Left lung (tissue), 4 donors: ENCODE measurements at regions not wholly inside any gene's neighbourhood (a gene's known extent, or its start where the extent isn't known, plus 50 kb on each side); places are given as distances from the start of the nearest gene placed in this dataset.

Source experiments
- ATAC-seq: fragments of 200-7000 bp; cut with Tn5 transposase; one replicate; pipeline ENCODE4 v1.9.1; 2020; ENCODE audit warnings: moderate library complexity
- DNase-seq, 4 donors: peaks; one replicate each; pipeline ENCODE4 v3.0.0-alpha.2; 2013 to 2020
- H3K27ac ChIP-seq, 2 donors: fragments of 200-600 bp; sonication (generic) in 1 of 2; one replicate each; pipeline versions ENCODE4 v1.5.0 to v1.8.0; 2020 to 2021
- H3K27me3 ChIP-seq, 2 donors: fragments of 200-600 bp; sonication (generic) in 1 of 2; one replicate each; pipeline versions ENCODE4 v1.5.0 to v1.8.0; 2020 to 2021
- H3K36me3 ChIP-seq, 2 donors: fragments of 200-600 bp; sonication (generic) in 1 of 2; one replicate each; pipeline versions ENCODE4 v1.5.0 to v1.8.0; 2020 to 2021
- H3K4me1 ChIP-seq, 2 donors: fragments of 200-600 bp; one replicate each; pipeline ENCODE4 v1.8.0; 2021
- H3K4me3 ChIP-seq, 2 donors: fragments of 200-600 bp; sonication (generic) in 1 of 2; one replicate each; pipeline versions ENCODE4 v1.5.0 to v1.8.0; 2020 to 2021; ENCODE audit warnings: mild to moderate bottlenecking in 1 of 2
- H3K9me3 ChIP-seq, 2 donors: fragments of 200-600 bp; sonication (generic) in 1 of 2; one replicate each; pipeline versions ENCODE4 v1.5.0 to v1.8.0; 2020 to 2021
- intact Hi-C, 2 donors: fragments of 100-400 bp; cut with DNase I; formaldehyde crosslinking; loops; one replicate each; pipeline versions ENCODE4 v1.11.2 to v1.14.2; 2022
- TF ChIP-seq, protein P1 (sequence below), 2 donors: fragments of 200-600 bp; sonication (generic) in 1 of 2; IDR thresholded peaks; one replicate each; pipeline versions ENCODE4 v1.5.0 to v1.8.0; 2021; ENCODE audit warnings: antibody characterized with exemption in 2 of 2
- donor health status: DM: no; HTN: yes; CAD: no.
- donor health status: DM: no; HTN: no; CAD: no.

DNA sequence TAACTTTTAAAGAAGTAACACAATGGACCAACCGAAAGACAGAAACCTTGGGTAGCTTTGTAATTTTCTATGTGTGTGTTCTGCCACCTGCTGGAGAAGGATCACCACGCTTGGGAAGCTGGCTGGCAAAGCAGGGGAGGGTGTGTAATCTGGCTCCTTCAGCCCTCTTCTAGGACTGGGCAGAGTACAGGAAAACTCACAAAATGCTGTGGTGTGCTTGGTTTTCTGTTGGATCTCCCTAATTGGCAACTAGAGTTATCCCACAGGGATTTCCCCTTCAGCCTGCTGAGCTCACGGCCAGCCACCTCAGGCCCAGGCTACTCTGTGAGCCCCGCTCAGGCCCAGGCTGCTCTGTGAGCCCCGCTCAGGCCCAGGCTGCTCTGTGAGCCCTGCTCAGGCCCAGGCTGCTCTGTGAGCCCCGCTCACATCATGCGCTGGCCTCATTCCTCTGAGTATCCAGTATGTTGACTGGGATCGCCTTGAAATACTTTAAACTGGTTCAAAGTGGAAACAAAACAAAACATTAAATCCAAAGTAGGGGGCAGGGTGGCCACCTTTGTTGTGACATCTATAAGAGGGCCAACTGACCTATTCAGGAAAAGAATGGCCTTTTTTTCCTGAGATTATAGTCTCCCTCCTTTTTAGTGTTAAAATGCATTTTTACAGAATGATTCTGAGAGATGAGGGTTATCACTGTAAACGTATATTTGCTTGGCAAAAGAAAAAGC is 52.0 kb upstream of the RNU6-8 start:
- H3K9me3 ChIP-seq, result no peaks in the 10 kb centered on the region
- intact Hi-C loops, result loop anchor here in 1 of 2 donors (5.0 kb wide), 2 partner anchors 183 to 743 kb away; no protein-coding TSS in a partner anchor
- DNase-seq (peak in 3 of 4 donors; percentile 47 to 81 (median 63)), ATAC-seq (peak; percentile 93)
- TF ChIP-seq, protein P1, sequence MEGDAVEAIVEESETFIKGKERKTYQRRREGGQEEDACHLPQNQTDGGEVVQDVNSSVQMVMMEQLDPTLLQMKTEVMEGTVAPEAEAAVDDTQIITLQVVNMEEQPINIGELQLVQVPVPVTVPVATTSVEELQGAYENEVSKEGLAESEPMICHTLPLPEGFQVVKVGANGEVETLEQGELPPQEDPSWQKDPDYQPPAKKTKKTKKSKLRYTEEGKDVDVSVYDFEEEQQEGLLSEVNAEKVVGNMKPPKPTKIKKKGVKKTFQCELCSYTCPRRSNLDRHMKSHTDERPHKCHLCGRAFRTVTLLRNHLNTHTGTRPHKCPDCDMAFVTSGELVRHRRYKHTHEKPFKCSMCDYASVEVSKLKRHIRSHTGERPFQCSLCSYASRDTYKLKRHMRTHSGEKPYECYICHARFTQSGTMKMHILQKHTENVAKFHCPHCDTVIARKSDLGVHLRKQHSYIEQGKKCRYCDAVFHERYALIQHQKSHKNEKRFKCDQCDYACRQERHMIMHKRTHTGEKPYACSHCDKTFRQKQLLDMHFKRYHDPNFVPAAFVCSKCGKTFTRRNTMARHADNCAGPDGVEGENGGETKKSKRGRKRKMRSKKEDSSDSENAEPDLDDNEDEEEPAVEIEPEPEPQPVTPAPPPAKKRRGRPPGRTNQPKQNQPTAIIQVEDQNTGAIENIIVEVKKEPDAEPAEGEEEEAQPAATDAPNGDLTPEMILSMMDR (IDR thresholded peaks at IDR 0.05), result peak; percentile 63 to 68
- H3K27me3 ChIP-seq, result no peaks in the 10 kb centered on the region
- H3K4me3 ChIP-seq, result no peak overlapping the region
- H3K36me3 ChIP-seq, result no peaks in the 10 kb centered on the region
- peaks cover 0 to 5% of the 10 kb centered on the region in 2 donors for H3K4me1 ChIP-seq
- no peak overlapping the region for H3K27ac ChIP-seq

DNA sequence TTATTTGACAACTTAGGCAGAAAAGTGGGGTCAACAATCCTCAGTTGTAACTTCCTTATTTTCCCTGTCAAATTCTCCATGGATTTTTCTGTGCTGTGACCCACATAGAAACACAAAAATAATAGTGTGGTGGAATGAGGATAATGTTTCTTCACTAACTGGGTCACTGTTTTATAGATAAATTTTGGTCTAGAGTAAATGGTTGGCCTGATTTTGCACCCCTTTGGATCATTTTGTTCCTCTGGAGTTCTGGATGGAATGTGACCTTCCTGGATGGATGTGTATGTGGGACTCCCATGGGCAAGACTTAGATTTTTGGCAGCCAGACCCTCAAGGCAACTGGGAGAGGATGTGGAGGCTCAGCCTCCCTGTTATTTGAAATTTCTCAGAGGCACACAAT is 52.7 kb upstream of the RNU6-8 start:
- intact Hi-C loops, result no loop called here
- TF ChIP-seq, protein P1 (IDR thresholded peaks at IDR 0.05), result no peak
- H3K27ac ChIP-seq, result no peak overlapping the region

GRCh38 chr14:32256576-32256975 is 53.5 kb upstream of the RNU6-8 start:
- H3K4me1 ChIP-seq, result peaks cover 0 to 5% of the 10 kb centered on the region in 2 donors
- DNase-seq (no peak), ATAC-seq (no peak)
- intact Hi-C loops, result no loop called here
- no peak overlapping the region for H3K4me3 ChIP-seq
- TF ChIP-seq, protein P1 (IDR thresholded peaks at IDR 0.05), result no peak
- H3K27ac ChIP-seq, result no peak overlapping the region
- H3K36me3 ChIP-seq, result no peaks in the 10 kb centered on the region
- no peaks in the 10 kb centered on the region for H3K27me3 ChIP-seq
- H3K9me3 ChIP-seq, result no peaks in the 10 kb centered on the region

More for the DNA sequence above, 52.7 kb upstream of the RNU6-8 start:
- ATAC-seq (no peak), DNase-seq (no peak)
- Histone ChIP-seq H3K36me3 (no peaks in the 10 kb centered on the region), H3K4me3 (no peak overlapping the region), H3K9me3 (no peaks in the 10 kb centered on the region), H3K4me1 (peaks cover 0 to 5% of the 10 kb centered on the region in 2 donors), H3K27me3 (no peaks in the 10 kb centered on the region)

DNA sequence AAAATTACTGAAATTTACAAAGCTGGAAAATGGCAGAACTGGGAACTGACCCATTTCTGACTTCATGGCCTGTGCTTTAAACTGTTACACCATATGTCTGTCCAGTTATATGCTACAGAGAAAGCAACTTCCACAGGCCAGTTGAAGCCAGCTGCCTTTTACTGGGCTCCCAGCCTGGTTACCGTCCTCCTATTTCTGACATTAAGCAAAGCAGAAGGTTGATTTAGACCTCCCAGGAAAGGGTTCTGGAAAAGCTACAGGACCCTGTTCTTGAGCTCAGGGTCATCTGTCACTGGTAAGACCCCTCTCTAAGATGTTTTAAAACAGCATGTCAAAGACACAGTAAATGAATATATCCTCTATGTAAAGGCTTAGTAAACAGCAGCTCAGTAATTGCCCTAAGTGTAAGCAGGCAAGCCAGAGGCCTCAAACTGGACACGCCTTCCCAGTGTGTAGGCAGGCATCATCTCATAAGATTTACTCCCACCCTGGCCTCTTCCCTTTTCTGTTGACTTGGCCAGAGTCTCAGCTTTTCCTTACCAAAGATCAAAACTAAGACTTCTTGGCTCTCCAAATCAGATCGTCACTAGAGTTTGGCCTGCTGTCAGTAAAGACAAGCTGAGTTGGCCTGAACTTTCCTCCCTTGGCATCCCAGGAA is 55.4 kb upstream of the RNU6-8 start:
- DNase-seq (peak in 1 of 4 donors; percentile 21), ATAC-seq (no peak)
- peaks cover 0 to 5% of the 10 kb centered on the region in 2 donors for H3K9me3 ChIP-seq
- H3K36me3 ChIP-seq, result no peaks in the 10 kb centered on the region
- intact Hi-C loops, result no loop called here
- no peaks in the 10 kb centered on the region for H3K27me3 ChIP-seq
- TF ChIP-seq, protein P1 (IDR thresholded peaks at IDR 0.05), result no peak
- H3K4me1 ChIP-seq, result no peaks in the 10 kb centered on the region
- no peak overlapping the region for H3K4me3 ChIP-seq
- no peak overlapping the region for H3K27ac ChIP-seq

GRCh38 chr14:32259368-32260013 is 56.4 kb upstream of the RNU6-8 start:
- TF ChIP-seq, protein P1 (IDR thresholded peaks at IDR 0.05), result no peak
- ATAC-seq (no peak), DNase-seq (no peak)
- H3K4me1 ChIP-seq, result no peaks in the 10 kb centered on the region
- no peak overlapping the region for H3K4me3 ChIP-seq
- no peaks in the 10 kb centered on the region for H3K36me3 ChIP-seq
- H3K9me3 ChIP-seq, result peaks cover 0 to 15% of the 10 kb centered on the region in 2 donors
- H3K27me3 ChIP-seq, result no peaks in the 10 kb centered on the region
- no peak overlapping the region for H3K27ac ChIP-seq
- intact Hi-C loops, result no loop called here
